ENCODE measurements at regions not wholly inside any gene's neighbourhood (a gene's known extent, or its start where the extent isn't known, plus 50 kb on each side); places are given as distances from the start of the nearest gene placed in this dataset.

DNA sequence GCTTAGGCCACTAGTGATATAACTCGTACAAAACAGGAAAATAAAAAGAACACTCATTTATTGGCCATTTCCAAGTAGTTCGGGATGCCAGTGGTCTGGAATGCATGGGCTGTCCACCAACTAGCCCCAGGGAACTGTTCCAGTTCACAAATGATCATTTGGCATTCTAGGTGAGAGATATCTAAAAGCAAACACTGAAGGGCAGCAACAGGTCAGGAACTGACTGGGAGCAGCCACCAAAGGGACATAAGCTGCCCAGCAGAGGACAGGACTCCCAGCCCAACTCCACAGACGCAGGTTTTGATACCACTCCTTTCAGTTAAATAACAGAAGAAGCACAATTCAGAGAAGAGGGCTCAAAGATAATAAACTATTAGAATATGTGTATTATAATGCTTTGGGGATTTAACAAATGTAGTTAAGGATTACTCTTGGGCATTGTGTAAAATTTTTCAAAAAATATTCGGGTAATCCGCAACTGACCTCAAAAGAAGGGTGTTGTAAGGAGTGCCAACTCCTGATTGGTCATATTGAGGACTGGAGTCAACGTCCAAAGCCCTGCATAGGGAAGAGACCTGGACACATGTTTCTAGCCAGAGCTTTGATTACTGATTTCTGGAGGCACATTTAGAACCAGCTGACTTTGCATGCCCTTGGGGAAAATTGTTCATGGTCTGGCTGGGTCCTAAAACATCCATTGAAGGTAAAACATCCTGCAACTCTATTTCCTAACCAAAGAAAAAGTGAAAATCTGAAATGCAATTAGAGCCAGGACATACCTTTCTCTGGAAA is 320.0 kb downstream of the DNAH5 start:
- no peaks in the 10 kb centered on the region for H3K9me3 ChIP-seq
- H3K27ac ChIP-seq, result no peak overlapping the region
- H3K4me1 ChIP-seq, result no peaks in the 10 kb centered on the region
- no peak for DNase-seq
- WGBS, 2 donors, result 61 to 66% methylated on average over 6 of the region's 6 CpGs
- no peak for TF ChIP-seq POLR2A (IDR thresholded peaks at IDR 0.05)
- TF ChIP-seq, protein P1, sequence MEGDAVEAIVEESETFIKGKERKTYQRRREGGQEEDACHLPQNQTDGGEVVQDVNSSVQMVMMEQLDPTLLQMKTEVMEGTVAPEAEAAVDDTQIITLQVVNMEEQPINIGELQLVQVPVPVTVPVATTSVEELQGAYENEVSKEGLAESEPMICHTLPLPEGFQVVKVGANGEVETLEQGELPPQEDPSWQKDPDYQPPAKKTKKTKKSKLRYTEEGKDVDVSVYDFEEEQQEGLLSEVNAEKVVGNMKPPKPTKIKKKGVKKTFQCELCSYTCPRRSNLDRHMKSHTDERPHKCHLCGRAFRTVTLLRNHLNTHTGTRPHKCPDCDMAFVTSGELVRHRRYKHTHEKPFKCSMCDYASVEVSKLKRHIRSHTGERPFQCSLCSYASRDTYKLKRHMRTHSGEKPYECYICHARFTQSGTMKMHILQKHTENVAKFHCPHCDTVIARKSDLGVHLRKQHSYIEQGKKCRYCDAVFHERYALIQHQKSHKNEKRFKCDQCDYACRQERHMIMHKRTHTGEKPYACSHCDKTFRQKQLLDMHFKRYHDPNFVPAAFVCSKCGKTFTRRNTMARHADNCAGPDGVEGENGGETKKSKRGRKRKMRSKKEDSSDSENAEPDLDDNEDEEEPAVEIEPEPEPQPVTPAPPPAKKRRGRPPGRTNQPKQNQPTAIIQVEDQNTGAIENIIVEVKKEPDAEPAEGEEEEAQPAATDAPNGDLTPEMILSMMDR (IDR thresholded peaks at IDR 0.05), result no peak
- no peak for TF ChIP-seq EP300 (IDR thresholded peaks at IDR 0.05)
- TF ChIP-seq POLR2AphosphoS5 (IDR thresholded peaks at IDR 0.05), result no peak
- no peak overlapping the region for H3K4me3 ChIP-seq
- ATAC-seq (ENCODE audit: low FRiP score in 2 of 2), result no peak
- no peaks in the 10 kb centered on the region for H3K36me3 ChIP-seq
- no peaks in the 10 kb centered on the region for H3K27me3 ChIP-seq

DNA sequence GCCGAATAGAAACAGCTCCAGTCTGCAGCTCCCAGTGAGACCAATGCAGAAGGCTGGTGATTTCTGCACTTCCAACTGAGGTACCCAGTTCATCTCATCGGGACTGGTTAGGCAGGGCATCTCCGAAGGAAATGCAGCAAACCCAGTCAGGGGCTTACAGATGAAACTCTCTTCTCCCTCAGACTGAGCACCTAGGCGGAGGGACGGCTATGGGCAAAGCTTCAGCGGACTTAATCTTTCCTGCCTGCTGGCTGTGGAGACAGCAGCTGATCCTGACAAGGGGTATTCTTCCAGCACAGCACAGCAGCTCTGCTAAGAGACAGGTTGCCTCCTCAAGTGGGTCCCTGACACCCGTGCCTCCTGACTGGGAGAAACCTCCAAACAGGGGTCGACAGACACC is 330.9 kb downstream of the DNAH5 start:
- H3K4me3 ChIP-seq, result no peak overlapping the region
- no peak for TF ChIP-seq POLR2AphosphoS5 (IDR thresholded peaks at IDR 0.05)
- TF ChIP-seq, protein P1 (IDR thresholded peaks at IDR 0.05), result no peak
- TF ChIP-seq EP300 (IDR thresholded peaks at IDR 0.05), result no peak
- TF ChIP-seq POLR2A (IDR thresholded peaks at IDR 0.05), result no peak
- ATAC-seq (ENCODE audit: low FRiP score in 2 of 2) (no peak), DNase-seq (no peak)
- 86 to 94% methylated on average over 7 to 8 of the region's 8 CpGs for WGBS, 2 donors
- H3K27ac ChIP-seq, result no peak overlapping the region
- H3K9me3 ChIP-seq, result peaks cover 0 to 3% (median 0%) of the 10 kb centered on the region in 4 donors
- no peaks in the 10 kb centered on the region for H3K4me1 ChIP-seq
- H3K36me3 ChIP-seq, result no peaks in the 10 kb centered on the region
- no peaks in the 10 kb centered on the region for H3K27me3 ChIP-seq

DNA sequence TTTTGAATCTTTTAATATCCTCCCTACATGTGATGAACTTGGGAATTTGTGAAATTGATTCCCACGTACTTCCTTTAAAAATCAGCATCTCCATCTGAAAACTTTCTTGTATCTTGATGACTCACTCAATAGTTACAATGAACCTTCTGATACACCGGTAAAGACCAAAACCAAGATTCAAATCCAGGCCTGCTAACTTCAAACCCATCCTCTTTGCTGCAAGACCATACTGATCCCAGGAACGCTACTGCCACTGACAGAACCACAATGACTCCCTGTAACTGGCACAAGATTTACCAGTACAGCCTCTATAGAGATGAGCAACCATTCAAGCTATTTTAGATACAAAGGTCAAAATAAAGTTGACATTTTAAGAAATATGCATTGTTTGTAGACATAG is 332.9 kb downstream of the DNAH5 start:
- H3K4me3 ChIP-seq, result no peak overlapping the region

DNA sequence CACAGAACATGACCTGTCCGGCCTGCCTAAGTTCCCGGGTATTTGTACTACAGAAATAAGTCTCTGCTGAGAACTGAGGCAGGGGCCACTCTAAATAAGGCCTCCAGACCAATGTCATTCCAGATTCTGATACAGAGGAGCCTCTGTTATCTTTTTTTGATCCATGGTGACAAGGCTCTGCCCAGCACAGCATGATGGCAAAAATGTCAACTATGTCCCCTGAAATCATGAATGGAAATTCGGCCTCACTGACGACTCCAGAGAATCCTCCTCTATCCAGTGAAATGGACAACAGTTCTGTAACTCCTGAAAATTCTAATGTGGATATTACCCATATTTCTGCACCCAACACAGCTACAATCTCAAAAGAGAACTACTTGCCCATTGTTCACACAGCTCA is 335.0 kb downstream of the DNAH5 start:
- DNase-seq (no peak), ATAC-seq (ENCODE audit: low FRiP score in 2 of 2) (no peak)
- TF ChIP-seq, protein P1 (IDR thresholded peaks at IDR 0.05), result no peak
- TF ChIP-seq POLR2A (IDR thresholded peaks at IDR 0.05) (no peak), POLR2AphosphoS5 (IDR thresholded peaks at IDR 0.05) (no peak), EP300 (IDR thresholded peaks at IDR 0.05) (no peak)
- H3K27ac ChIP-seq, result no peak overlapping the region
- no peaks in the 10 kb centered on the region for H3K9me3 ChIP-seq
- H3K4me3 ChIP-seq, result no peak overlapping the region
- 69 to 87% methylated on average over 4 of the region's 4 CpGs for WGBS, 2 donors
- no peaks in the 10 kb centered on the region for H3K4me1 ChIP-seq
- no peaks in the 10 kb centered on the region for H3K36me3 ChIP-seq
- H3K27me3 ChIP-seq, result no peaks in the 10 kb centered on the region

More for the DNA sequence above, 332.9 kb downstream of the DNAH5 start:
- TF ChIP-seq POLR2AphosphoS5 (IDR thresholded peaks at IDR 0.05), result no peak
- TF ChIP-seq EP300 (IDR thresholded peaks at IDR 0.05), result no peak
- TF ChIP-seq, protein P1 (IDR thresholded peaks at IDR 0.05), result no peak
- no peak for TF ChIP-seq POLR2A (IDR thresholded peaks at IDR 0.05)
- H3K27me3 ChIP-seq, result no peaks in the 10 kb centered on the region
- H3K4me1 ChIP-seq, result no peaks in the 10 kb centered on the region
- H3K27ac ChIP-seq, result no peak overlapping the region
- H3K9me3 ChIP-seq, result peaks cover 0 to 3% (median 0%) of the 10 kb centered on the region in 4 donors
- 84 to 85% methylated on average over 3 of the region's 3 CpGs for WGBS, 2 donors
- DNase-seq (no peak), ATAC-seq (ENCODE audit: low FRiP score in 2 of 2) (no peak)
- H3K36me3 ChIP-seq, result no peaks in the 10 kb centered on the region

DNA sequence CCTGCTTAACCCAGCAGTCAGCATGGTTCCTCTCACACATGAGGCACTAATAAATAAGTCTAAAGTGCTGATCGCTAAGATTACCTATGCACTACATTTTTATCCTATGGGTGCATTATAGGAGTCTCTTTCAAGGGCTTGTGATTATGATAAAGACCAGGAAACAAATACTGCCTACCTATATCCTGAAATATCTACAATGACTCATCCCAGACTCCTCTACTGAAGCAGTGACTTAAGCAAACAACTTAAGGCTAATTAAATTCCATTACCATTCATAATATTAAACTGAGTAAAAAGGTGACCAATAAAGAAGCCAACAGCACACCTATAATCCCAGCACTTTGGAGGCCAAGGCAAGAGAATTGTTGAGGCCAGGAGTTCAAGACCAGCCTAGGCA is 338.4 kb downstream of the DNAH5 start:
- no peak for DNase-seq
- H3K27me3 ChIP-seq, result no peaks in the 10 kb centered on the region
- no peak overlapping the region for H3K27ac ChIP-seq
- TF ChIP-seq EP300 (IDR thresholded peaks at IDR 0.05), result no peak
- TF ChIP-seq, protein P1 (IDR thresholded peaks at IDR 0.05), result no peak
- TF ChIP-seq POLR2AphosphoS5 (IDR thresholded peaks at IDR 0.05), result no peak
- no peak for TF ChIP-seq POLR2A (IDR thresholded peaks at IDR 0.05)
- H3K4me1 ChIP-seq, result no peaks in the 10 kb centered on the region
- 96 to 97% methylated on average over 1 of the region's 1 CpG for WGBS, 2 donors
- no peak overlapping the region for H3K4me3 ChIP-seq
- no peak for ATAC-seq (ENCODE audit: low FRiP score in 2 of 2)
- no peaks in the 10 kb centered on the region for H3K36me3 ChIP-seq
- H3K9me3 ChIP-seq, result no peaks in the 10 kb centered on the region

Measured in upper lobe of left lung (tissue), 6 donors.